ENCODE measurements at regions not wholly inside any gene's neighbourhood (a gene's known extent, or its start where the extent isn't known, plus 50 kb on each side); places are given as distances from the start of the nearest gene placed in this dataset.

DNA sequence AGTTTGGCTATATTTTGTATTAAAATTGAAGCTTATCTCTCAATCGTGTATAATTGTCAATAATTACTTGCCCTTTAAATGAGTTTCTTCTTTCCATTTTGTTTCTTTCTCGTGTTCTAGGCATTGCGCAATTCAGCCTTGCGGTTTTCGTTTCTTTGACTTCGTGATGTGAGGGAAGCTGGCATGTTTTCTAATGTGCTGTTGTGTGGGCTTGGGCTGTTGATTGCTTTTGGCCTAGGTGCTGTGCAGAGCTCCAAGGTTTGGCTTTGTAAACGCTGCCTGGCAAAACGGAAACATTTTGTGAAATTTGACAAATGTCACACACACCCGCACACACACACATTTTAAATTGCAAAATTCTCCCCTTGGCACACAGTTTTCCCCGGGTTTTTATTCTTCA is 242.6 kb upstream of the TCF4 start:
- TF ChIP-seq, protein P1, sequence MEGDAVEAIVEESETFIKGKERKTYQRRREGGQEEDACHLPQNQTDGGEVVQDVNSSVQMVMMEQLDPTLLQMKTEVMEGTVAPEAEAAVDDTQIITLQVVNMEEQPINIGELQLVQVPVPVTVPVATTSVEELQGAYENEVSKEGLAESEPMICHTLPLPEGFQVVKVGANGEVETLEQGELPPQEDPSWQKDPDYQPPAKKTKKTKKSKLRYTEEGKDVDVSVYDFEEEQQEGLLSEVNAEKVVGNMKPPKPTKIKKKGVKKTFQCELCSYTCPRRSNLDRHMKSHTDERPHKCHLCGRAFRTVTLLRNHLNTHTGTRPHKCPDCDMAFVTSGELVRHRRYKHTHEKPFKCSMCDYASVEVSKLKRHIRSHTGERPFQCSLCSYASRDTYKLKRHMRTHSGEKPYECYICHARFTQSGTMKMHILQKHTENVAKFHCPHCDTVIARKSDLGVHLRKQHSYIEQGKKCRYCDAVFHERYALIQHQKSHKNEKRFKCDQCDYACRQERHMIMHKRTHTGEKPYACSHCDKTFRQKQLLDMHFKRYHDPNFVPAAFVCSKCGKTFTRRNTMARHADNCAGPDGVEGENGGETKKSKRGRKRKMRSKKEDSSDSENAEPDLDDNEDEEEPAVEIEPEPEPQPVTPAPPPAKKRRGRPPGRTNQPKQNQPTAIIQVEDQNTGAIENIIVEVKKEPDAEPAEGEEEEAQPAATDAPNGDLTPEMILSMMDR (conservative IDR thresholded peaks at IDR 0.05; ENCODE audit: low read depth, low read length): no peak
- TF ChIP-seq POLR2A (IDR thresholded peaks at IDR 0.05; ENCODE audit: low read depth, low read length) (no peak), RCOR1 (IDR thresholded peaks at IDR 0.05; ENCODE audit: insufficient replicate concordance, low read length) (no peak), SMC3 (IDR thresholded peaks at IDR 0.05; ENCODE audit: low read depth, low read length) (no peak), MAFK (IDR thresholded peaks at IDR 0.05; ENCODE audit: low read depth, low read length) (no peak), RFX5 (IDR thresholded peaks at IDR 0.05; ENCODE audit: low read depth, low read length) (no peak), ELK1 (IDR thresholded peaks at IDR 0.05; ENCODE audit: borderline replicate concordance, low read depth, low read length) (no peak), CHD1 (IDR thresholded peaks at IDR 0.05; ENCODE audit: low read depth, low read length) (no peak), FOS (IDR thresholded peaks at IDR 0.05; ENCODE audit: low read depth, low read length) (no peak), MXI1 (IDR thresholded peaks at IDR 0.05; ENCODE audit: borderline replicate concordance, low read depth, low read length) (no peak), RAD21 (IDR thresholded peaks at IDR 0.05; ENCODE audit: low read length) (no peak), BHLHE40 (IDR thresholded peaks at IDR 0.05; ENCODE audit: low read depth, low read length) (no peak), MAZ (IDR thresholded peaks at IDR 0.05; ENCODE audit: borderline replicate concordance, low read depth, low read length) (no peak)

Data from IMR-90 (cell line).